Endothelial cell of umbilical vein (primary cell): ENCODE measurements at regions not wholly inside any gene's neighbourhood (a gene's known extent, or its start where the extent isn't known, plus 50 kb on each side); places are given as distances from the start of the nearest gene placed in this dataset.
"Not testable (repeated sequence)": the region's sequence is repeated elsewhere in the genome, so short reads cannot be mapped to it uniquely, and the experiment has no call there.

Source experiments
- BruUV-seq: library from RNA; stranded (reverse); fragments of 400-500 nt; replicated peaks from 2 replicates; lab custom pipeline; 2021; lab: Mats Ljungman, UMichigan
- CTCF ChIA-PET: fragments of 300-600, 350-600 bp; sonication (Branson Sonifier 250); formaldehyde crosslinking; loops from one replicate; lab custom pipeline; 2021; ENCODE audit warnings: antibody characterized with exemption, inconsistent platforms; lab: Charles Lee
- POLR2A ChIA-PET: fragments of 300-600, 350-600 bp; sonication (Branson Sonifier 250); formaldehyde crosslinking; loops from one replicate; lab custom pipeline; 2021; ENCODE audit warnings: antibody characterized with exemption, inconsistent platforms; lab: Charles Lee
- DNase-seq: peaks from one replicate; pipeline ENCODE4 v3.0.0-alpha.2; 2011; ENCODE audit warnings: low read depth, low spot score
- FAIRE-seq: peaks from 2 replicates; lab custom pipeline; 2011; peaks lifted over from hg19 to GRCh38; lab: Jason Lieb, UNC
- H2AFZ ChIP-seq: 2 replicates; pipeline ENCODE4 v1.6.0; 2012; ENCODE audit warnings: low read depth, low read length, control low read depth, inconsistent platforms
- H3K27ac ChIP-seq: 2 replicates; pipeline ENCODE4 v1.5.1; 2011; ENCODE audit warnings: low read depth, mild to moderate bottlenecking, control low read depth, low read length, moderate library complexity; ENCODE audit not compliant: insufficient read depth
- H3K27me3 ChIP-seq, 2 experiments: 2 replicates each; pipeline versions ENCODE4 v1.6.0 to v1.6.1; 2011; ENCODE audit warnings: low read length in 2 of 2, mixed read lengths in 1 of 2; ENCODE audit not compliant: control insufficient read depth in 2 of 2, insufficient read depth in 2 of 2
- H3K36me3 ChIP-seq, 2 experiments: 2 replicates in 1 of 2; 3 replicates in 1 of 2; pipeline ENCODE4 v1.5.1; 2011; ENCODE audit warnings: low read length in 2 of 2, mild to moderate bottlenecking in 1 of 2, moderate library complexity in 1 of 2; ENCODE audit not compliant: control insufficient read depth in 2 of 2, insufficient read depth in 2 of 2; ENCODE audit errors: extremely low read depth in 1 of 2
- H3K4me1 ChIP-seq: 3 replicates; pipeline ENCODE4 v1.5.1; 2011; ENCODE audit warnings: mild to moderate bottlenecking, low read length; ENCODE audit not compliant: control insufficient read depth, insufficient read depth; ENCODE audit errors: extremely low read depth
- H3K4me2 ChIP-seq: 2 replicates; pipeline ENCODE4 v1.6.1; 2011; ENCODE audit warnings: low read length, control low read depth, mixed read lengths; ENCODE audit not compliant: insufficient read depth
- H3K4me3 ChIP-seq, 3 experiments: fragments of 200-600 bp in 1 of 3; sonication (generic), shearing (Covaris generic) in 1 of 3; replicated peaks in 1 of 3; 2 replicates each; pipeline ENCODE4 v1.5.1; 2011 to 2016; ENCODE audit warnings: control low read depth in 3 of 3, low read length in 3 of 3, mild to moderate bottlenecking in 2 of 3, inconsistent platforms in 1 of 3, low read depth in 1 of 3, moderate library complexity in 1 of 3; ENCODE audit not compliant: insufficient read depth in 1 of 3
- H3K79me2 ChIP-seq: 2 replicates; pipeline ENCODE4 v1.6.0; 2012; ENCODE audit warnings: low read length, inconsistent platforms; ENCODE audit not compliant: control insufficient read depth, insufficient read depth
- H3K9ac ChIP-seq: replicated peaks from 2 replicates; pipeline ENCODE3; 2011; ENCODE audit warnings: low read length, control low read depth; ENCODE audit not compliant: insufficient read depth; ENCODE audit errors: extremely low read depth
- H3K9me1 ChIP-seq: replicated peaks from 3 replicates; pipeline ENCODE4 v1.6.0; 2011; ENCODE audit warnings: mild to moderate bottlenecking, low read length; ENCODE audit not compliant: control insufficient read depth, insufficient read depth; ENCODE audit errors: extremely low read depth
- H3K9me3 ChIP-seq: replicated peaks from 2 replicates; pipeline ENCODE4 v1.5.1; 2012; ENCODE audit warnings: low read length, inconsistent platforms; ENCODE audit not compliant: control insufficient read depth, insufficient read depth
- H4K20me1 ChIP-seq: replicated peaks from 2 replicates; pipeline ENCODE3; 2011; ENCODE audit warnings: mild to moderate bottlenecking, low read length; ENCODE audit not compliant: control insufficient read depth, insufficient read depth; ENCODE audit errors: extremely low read depth
- EZH2 ChIP-seq: IDR thresholded peaks from 2 replicates; pipeline ENCODE4 v1.6.1; 2012; ENCODE audit warnings: borderline replicate concordance, low read depth, mild to moderate bottlenecking, moderate library complexity, low read length, inconsistent platforms; ENCODE audit not compliant: severe bottlenecking
- FOS ChIP-seq: IDR thresholded peaks from 2 replicates; pipeline ENCODE4 v1.6.1; 2011; ENCODE audit warnings: mild to moderate bottlenecking, low read length, moderate library complexity, borderline replicate concordance; ENCODE audit not compliant: insufficient read depth
- GATA2 ChIP-seq: IDR thresholded peaks from 2 replicates; pipeline ENCODE4 v1.7.0; 2011; ENCODE audit warnings: low read depth, mild to moderate bottlenecking, moderate library complexity, mixed read lengths, low read length; ENCODE audit not compliant: insufficient read length, insufficient read depth
- JUN ChIP-seq: IDR thresholded peaks from 2 replicates; pipeline ENCODE4 v1.6.1; 2011; ENCODE audit warnings: borderline replicate concordance, low read depth; ENCODE audit not compliant: insufficient read length, insufficient read depth
- POLR2A ChIP-seq: IDR thresholded peaks from 2 replicates; pipeline ENCODE4 v1.6.1; 2012; ENCODE audit warnings: low read depth, mild to moderate bottlenecking, control low read depth, low read length
- dilution Hi-C: fragments of 300-500 bp; cut with MboI; formaldehyde crosslinking; loops from one replicate; pipeline ENCODE4 v1.15.0; 2019; ENCODE audit warnings: low sequenced_read_pairs; ENCODE audit not compliant: extremely low pct_ligation_motif_present
- intact Hi-C: fragments of 100-400 bp; cut with micrococcal nuclease; formaldehyde crosslinking; loops from one replicate; pipeline ENCODE4 v1.10.0; 2022
- TF ChIP-seq, protein P1 (sequence below): IDR thresholded peaks from 2 replicates; pipeline ENCODE4 v1.6.1; 2011; ENCODE audit not compliant: insufficient read depth, insufficient read length
- TF ChIP-seq, protein P2 (sequence below), 2 donors: IDR thresholded peaks; 1 replicate in 1 of 2; 2 replicates in 1 of 2; pipeline ENCODE4 v1.5.1; 2011; ENCODE audit warnings: low read length in 2 of 2, mild to moderate bottlenecking in 2 of 2, moderate library complexity in 2 of 2, control low read depth in 1 of 2, inconsistent platforms in 1 of 2, low read depth in 1 of 2; ENCODE audit not compliant: insufficient read depth in 1 of 2; ENCODE audit errors: extremely low read depth in 1 of 2

DNA sequence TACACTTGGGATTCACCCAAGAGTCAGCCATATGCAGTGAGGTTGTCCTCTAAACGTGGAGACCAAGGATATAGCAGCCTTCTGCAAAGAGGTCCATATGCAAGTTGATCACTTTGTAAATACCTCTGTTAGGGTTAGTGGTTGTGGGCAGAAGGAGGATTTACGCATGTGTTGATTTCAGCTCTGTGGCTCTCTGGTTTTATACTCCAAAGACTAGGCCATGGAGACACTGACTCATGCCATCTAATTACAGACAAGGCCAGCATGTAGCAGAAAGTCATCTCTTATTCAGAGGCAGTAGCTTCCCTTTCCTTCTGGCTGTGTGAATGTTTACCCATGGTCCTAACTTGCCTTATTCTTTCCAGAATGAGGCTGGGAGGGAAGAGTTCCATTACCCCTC lies 140.9 kb upstream of the GOLGA6L4 start:
- DNase-seq, H3K27ac ChIP-seq, H3K27me3 ChIP-seq, H3K9me1 ChIP-seq, H4K20me1 ChIP-seq, H3K36me3 ChIP-seq, H3K9me3 ChIP-seq, H3K4me3 ChIP-seq, H3K79me2 ChIP-seq, BruUV-seq, H3K9ac ChIP-seq, H2AFZ ChIP-seq, dilution Hi-C loops, CTCF ChIA-PET, H3K4me1 ChIP-seq, H3K4me2 ChIP-seq, POLR2A ChIA-PET, FAIRE-seq, intact Hi-C loops: not testable (repeated sequence)

DNA sequence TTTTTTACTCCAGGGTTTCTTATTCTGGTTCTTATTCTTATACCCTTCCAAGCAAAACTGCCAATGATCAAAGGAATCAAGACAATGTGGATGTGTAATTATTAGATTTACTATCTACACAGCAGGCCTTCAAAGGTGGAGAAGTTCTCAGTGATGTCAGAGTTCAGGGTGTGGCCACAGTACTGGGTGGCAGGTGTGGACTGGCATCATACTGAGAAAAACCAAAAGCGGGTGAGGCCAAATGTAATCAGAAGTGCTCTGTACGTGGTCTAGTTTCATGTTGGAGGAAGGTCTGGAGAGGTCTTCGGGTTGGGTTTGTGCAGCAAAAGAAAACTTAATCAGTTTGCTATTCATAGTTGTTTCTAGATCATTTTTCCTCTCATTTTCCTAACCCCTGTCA lies 138.5 kb upstream of the GOLGA6L4 start:
- H3K9ac ChIP-seq, H3K9me1 ChIP-seq, H3K4me3 ChIP-seq, POLR2A ChIA-PET, H3K27ac ChIP-seq, H3K27me3 ChIP-seq, CTCF ChIA-PET, H3K36me3 ChIP-seq, DNase-seq, FAIRE-seq, H3K9me3 ChIP-seq, H3K79me2 ChIP-seq, BruUV-seq, H4K20me1 ChIP-seq, intact Hi-C loops, H3K4me2 ChIP-seq, dilution Hi-C loops, H3K4me1 ChIP-seq, H2AFZ ChIP-seq: not testable (repeated sequence)

DNA sequence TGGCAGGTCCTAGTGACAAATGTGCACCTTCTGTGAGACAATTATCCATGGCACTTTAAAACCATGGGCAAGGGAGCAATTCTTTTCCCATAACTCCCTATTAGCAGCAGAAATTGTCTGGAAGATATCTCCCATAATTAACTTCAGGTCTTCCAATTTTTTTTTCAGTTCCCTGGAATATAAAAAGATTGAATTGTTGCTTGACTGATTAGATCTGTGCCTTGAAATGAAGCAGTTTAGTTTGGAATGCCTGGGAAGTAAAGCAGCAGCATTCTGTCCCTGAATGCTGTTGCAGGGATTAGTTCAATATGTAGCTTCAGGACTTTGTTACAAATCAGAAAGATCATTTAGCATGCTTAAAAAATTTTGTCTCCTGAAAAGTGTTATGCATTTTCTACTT lies 137.0 kb upstream of the GOLGA6L4 start:
- FAIRE-seq (no peak), DNase-seq (no peak)
- Histone ChIP-seq H3K36me3 (no peaks in the 10 kb centered on the region), H3K27ac (no peak overlapping the region), H4K20me1 (no peaks in the 10 kb centered on the region), H3K4me2 (no peak overlapping the region), H3K9ac (no peak overlapping the region), H2AFZ (no peak overlapping the region), H3K9me3 (no peaks in the 10 kb centered on the region), H3K27me3 (no peaks in the 10 kb centered on the region), H3K79me2 (no peaks in the 10 kb centered on the region), H3K4me3 (no peak overlapping the region), H3K9me1 (no peaks in the 10 kb centered on the region), H3K4me1 (no peaks in the 10 kb centered on the region)
- dilution Hi-C loops, result no loop called here
- intact Hi-C loops, result no loop called here
- POLR2A ChIA-PET, result no interaction called here
- CTCF ChIA-PET, result no interaction called here
- TF ChIP-seq JUN (no peak), GATA2 (no peak), POLR2A (no peak), EZH2 (no peak), FOS (no peak)
- TF ChIP-seq, protein P1, sequence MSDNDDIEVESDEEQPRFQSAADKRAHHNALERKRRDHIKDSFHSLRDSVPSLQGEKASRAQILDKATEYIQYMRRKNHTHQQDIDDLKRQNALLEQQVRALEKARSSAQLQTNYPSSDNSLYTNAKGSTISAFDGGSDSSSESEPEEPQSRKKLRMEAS, result no peak
- TF ChIP-seq, protein P2, sequence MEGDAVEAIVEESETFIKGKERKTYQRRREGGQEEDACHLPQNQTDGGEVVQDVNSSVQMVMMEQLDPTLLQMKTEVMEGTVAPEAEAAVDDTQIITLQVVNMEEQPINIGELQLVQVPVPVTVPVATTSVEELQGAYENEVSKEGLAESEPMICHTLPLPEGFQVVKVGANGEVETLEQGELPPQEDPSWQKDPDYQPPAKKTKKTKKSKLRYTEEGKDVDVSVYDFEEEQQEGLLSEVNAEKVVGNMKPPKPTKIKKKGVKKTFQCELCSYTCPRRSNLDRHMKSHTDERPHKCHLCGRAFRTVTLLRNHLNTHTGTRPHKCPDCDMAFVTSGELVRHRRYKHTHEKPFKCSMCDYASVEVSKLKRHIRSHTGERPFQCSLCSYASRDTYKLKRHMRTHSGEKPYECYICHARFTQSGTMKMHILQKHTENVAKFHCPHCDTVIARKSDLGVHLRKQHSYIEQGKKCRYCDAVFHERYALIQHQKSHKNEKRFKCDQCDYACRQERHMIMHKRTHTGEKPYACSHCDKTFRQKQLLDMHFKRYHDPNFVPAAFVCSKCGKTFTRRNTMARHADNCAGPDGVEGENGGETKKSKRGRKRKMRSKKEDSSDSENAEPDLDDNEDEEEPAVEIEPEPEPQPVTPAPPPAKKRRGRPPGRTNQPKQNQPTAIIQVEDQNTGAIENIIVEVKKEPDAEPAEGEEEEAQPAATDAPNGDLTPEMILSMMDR (IDR thresholded peaks at IDR 0.05; ENCODE audit: extremely low read depth in 1 of 2, insufficient read depth in 1 of 2, low read depth in 1 of 2, low read length in 2 of 2), result no peak
- no TSS peak for BruUV-seq
